Brain microvascular endothelial cell (primary cell): ENCODE measurements at regions not wholly inside any gene's neighbourhood (a gene's known extent, or its start where the extent isn't known, plus 50 kb on each side); places are given as distances from the start of the nearest gene placed in this dataset.

Experiments
- DNase-seq: peaks from one replicate; pipeline ENCODE4 v3.0.0-alpha.2; 2020
- H3K27ac ChIP-seq: fragments of 250-450 bp; sonication (Bioruptor Pico); 2 replicates; pipeline ENCODE4 v1.5.1; 2020; ENCODE audit warnings: mild to moderate bottlenecking, moderate library complexity
- H3K27me3 ChIP-seq: fragments of 250-450 bp; sonication (Bioruptor Pico); replicated peaks from 2 replicates; pipeline ENCODE4 v1.5.1; 2020; ENCODE audit warnings: mild to moderate bottlenecking
- H3K36me3 ChIP-seq: fragments of 250-450 bp; sonication (Bioruptor Pico); replicated peaks from 2 replicates; pipeline ENCODE4 v1.5.1; 2020; ENCODE audit warnings: mild to moderate bottlenecking
- H3K4me3 ChIP-seq: 2 replicates; pipeline ENCODE4 v1.5.1; 2011; ENCODE audit warnings: low read depth, mild to moderate bottlenecking, control low read depth, low read length, moderate library complexity
- CTCF ChIP-seq: IDR thresholded peaks from 2 replicates; pipeline ENCODE4 v1.5.1; 2011; ENCODE audit warnings: low read depth, mild to moderate bottlenecking, moderate library complexity, low read length, control low read depth, inconsistent platforms; ENCODE audit errors: missing control alignments
- in situ Hi-C: cut with HindIII; loops from 2 replicates; pipeline ENCODE4 v1.10.0; 2017; ENCODE audit warnings: low sequenced_read_pairs, low pct_ligation_motif_present

GRCh38 chr14:49493557-49493956 is 92.6 kb downstream of the RPS29 start:
- in situ Hi-C loops, result no loop called here
- no peak for DNase-seq
- H3K27me3 ChIP-seq, result no peaks in the 10 kb centered on the region
- H3K4me3 ChIP-seq, result no peak overlapping the region
- H3K36me3 ChIP-seq, result no peaks in the 10 kb centered on the region
- no peak overlapping the region for H3K27ac ChIP-seq
- TF ChIP-seq CTCF, result no peak

- TF ChIP-seq CTCF, result no peak
- no peaks in the 10 kb centered on the region for H3K27me3 ChIP-seq
- H3K27ac ChIP-seq, result no peak overlapping the region
- H3K36me3 ChIP-seq, result no peaks in the 10 kb centered on the region
- H3K4me3 ChIP-seq, result no peak overlapping the region
- in situ Hi-C loops, result no loop called here
- no peak for DNase-seq
These were observed 94.0 kb downstream of the RPS29 start for GRCh38 chr14:49492151-49492550.

GRCh38 chr14:49489341-49489740 is 96.8 kb downstream of the RPS29 start:
- no peak overlapping the region for H3K4me3 ChIP-seq
- no peaks in the 10 kb centered on the region for H3K27me3 ChIP-seq
- no peak for DNase-seq
- in situ Hi-C loops, result no loop called here
- no peak overlapping the region for H3K27ac ChIP-seq
- no peaks in the 10 kb centered on the region for H3K36me3 ChIP-seq
- no peak for TF ChIP-seq CTCF

- H3K27ac ChIP-seq, result no peak overlapping the region
- no peaks in the 10 kb centered on the region for H3K36me3 ChIP-seq
- no peak for DNase-seq
- TF ChIP-seq CTCF, result no peak
- H3K27me3 ChIP-seq, result no peaks in the 10 kb centered on the region
- no peak overlapping the region for H3K4me3 ChIP-seq
- in situ Hi-C loops, result no loop called here
These were observed 98.9 kb downstream of the RPS29 start for GRCh38 chr14:49487238-49487637.

- H3K4me3 ChIP-seq, result no peak overlapping the region
These were observed 100.9 kb downstream of the RPS29 start for GRCh38 chr14:49485290-49485689.

More at GRCh38 chr14:49485290-49485689, 100.9 kb downstream of the RPS29 start:
- TF ChIP-seq CTCF, result no peak
- DNase-seq, result no peak
- no peaks in the 10 kb centered on the region for H3K27me3 ChIP-seq
- H3K36me3 ChIP-seq, result no peaks in the 10 kb centered on the region
- H3K27ac ChIP-seq, result no peak overlapping the region
- in situ Hi-C loops, result no loop called here
